HG03045 (cell line): ENCODE measurements at regions not wholly inside any gene's neighbourhood (a gene's known extent, or its start where the extent isn't known, plus 50 kb on each side); places are given as distances from the start of the nearest gene placed in this dataset.

Source experiments
- ATAC-seq: cut with Tn5 transposase; IDR thresholded peaks from one replicate; pipeline ENCODE4 v1.9.1; 2021; ENCODE audit warnings: mild to moderate bottlenecking, moderate library complexity; ENCODE audit not compliant: unreplicated experiment

DNA sequence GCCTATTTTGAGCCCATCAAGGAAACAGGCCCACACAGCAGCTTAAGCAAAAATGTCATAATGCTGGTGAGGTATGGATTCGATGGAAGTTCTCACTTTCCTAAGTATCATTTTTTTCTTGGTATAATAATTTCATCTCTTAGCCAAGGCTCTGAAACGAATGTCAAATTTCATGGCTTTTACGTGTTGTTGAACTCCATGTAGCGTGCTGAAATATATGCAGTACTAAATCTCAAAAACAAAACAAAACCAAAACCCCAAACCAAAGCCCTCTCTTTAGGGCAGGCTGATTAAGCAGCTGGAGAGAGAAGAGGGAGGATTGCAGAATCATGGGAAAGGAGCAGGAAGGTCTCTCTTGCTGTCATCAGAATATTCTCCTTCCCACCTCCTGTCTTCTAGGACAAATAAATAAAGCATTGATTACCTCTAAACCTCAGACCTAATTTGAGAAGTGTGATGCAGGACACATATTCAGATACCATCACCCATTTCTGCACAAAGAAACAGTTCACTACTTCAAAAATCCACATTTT lies 58.3 kb downstream of the TMEM174 start:
- no peak for ATAC-seq

- no peak for ATAC-seq
Observed at GRCh38 chr5:73230264-73231245, 57.6 kb downstream of the TMEM174 start.

- ATAC-seq, result no peak
Observed at GRCh38 chr5:73229271-73229670, 56.3 kb downstream of the TMEM174 start.

DNA sequence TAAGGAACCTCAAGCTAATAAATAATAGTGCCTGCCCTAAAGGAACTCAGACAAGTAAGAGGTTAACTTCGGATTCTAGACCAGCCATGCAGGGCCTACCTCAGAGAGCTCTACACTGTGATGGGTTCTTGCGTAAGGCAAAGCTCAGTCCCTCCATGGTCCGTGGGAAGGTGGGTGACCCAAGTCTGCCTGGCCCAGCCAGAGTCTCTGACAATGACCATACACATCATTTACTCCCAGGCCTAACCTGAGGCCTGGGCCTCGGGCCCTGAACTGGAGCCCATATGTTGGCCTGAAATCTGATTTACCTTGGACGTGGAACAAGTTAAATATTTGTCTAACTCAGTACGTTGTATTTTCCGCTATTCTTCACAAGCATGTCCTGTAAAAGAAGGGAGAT lies 55.1 kb downstream of the TMEM174 start:
- no peak for ATAC-seq
